HG02870 (cell line): ENCODE measurements at regions not wholly inside any gene's neighbourhood (a gene's known extent, or its start where the extent isn't known, plus 50 kb on each side); places are given as distances from the start of the nearest gene placed in this dataset.

Experiments
- ATAC-seq: cut with Tn5 transposase; IDR thresholded peaks from one replicate; pipeline ENCODE4 v1.9.1; 2021; ENCODE audit warnings: mild to moderate bottlenecking, moderate library complexity; ENCODE audit not compliant: unreplicated experiment

GRCh38 chr4:125994024-125994423 lies 679.3 kb downstream of the FAT4 start:
- no peak for ATAC-seq

GRCh38 chr4:125994430-125994829 lies 679.7 kb downstream of the FAT4 start:
- no peak for ATAC-seq

- ATAC-seq: no peak
Observed at GRCh38 chr4:126004941-126005340, 690.2 kb downstream of the FAT4 start.

- ATAC-seq: no peak
Observed at GRCh38 chr4:126007142-126007541, 692.4 kb downstream of the FAT4 start.

- ATAC-seq: no peak
Observed at GRCh38 chr4:126012691-126013290, 698.0 kb downstream of the FAT4 start.

GRCh38 chr4:126018274-126018673 lies 703.5 kb downstream of the FAT4 start:
- ATAC-seq: no peak

- no peak for ATAC-seq
Observed at GRCh38 chr4:126023896-126024295, 709.1 kb downstream of the FAT4 start.

- ATAC-seq: no peak
Observed at GRCh38 chr4:126027601-126028000, 712.8 kb downstream of the FAT4 start.

- no peak for ATAC-seq
Observed at GRCh38 chr4:126028876-126029275, 714.1 kb downstream of the FAT4 start.

GRCh38 chr4:126037231-126037630 lies 722.5 kb downstream of the FAT4 start:
- ATAC-seq: no peak

- no peak for ATAC-seq
Observed at GRCh38 chr4:126038502-126039144, 723.9 kb downstream of the FAT4 start.

GRCh38 chr4:126046081-126046614 lies 731.4 kb downstream of the FAT4 start:
- no peak for ATAC-seq

GRCh38 chr4:126047114-126047513 lies 732.4 kb downstream of the FAT4 start:
- ATAC-seq: no peak

GRCh38 chr4:126051689-126052424 lies 737.1 kb downstream of the FAT4 start:
- ATAC-seq: no peak

GRCh38 chr4:126056116-126056650 lies 741.4 kb downstream of the FAT4 start:
- no peak for ATAC-seq

GRCh38 chr4:126057371-126057770 lies 742.6 kb downstream of the FAT4 start:
- no peak for ATAC-seq

GRCh38 chr4:126058596-126058995 lies 743.8 kb downstream of the FAT4 start:
- ATAC-seq: no peak

- ATAC-seq: no peak
Observed at GRCh38 chr4:126061655-126062054, 746.9 kb downstream of the FAT4 start.

GRCh38 chr4:126065016-126065415 lies 750.3 kb downstream of the FAT4 start:
- ATAC-seq: no peak

- no peak for ATAC-seq
Observed at GRCh38 chr4:126071346-126072333, 756.9 kb downstream of the FAT4 start.
